22Rv1 (cell line): ENCODE measurements at regions not wholly inside any gene's neighbourhood (a gene's known extent, or its start where the extent isn't known, plus 50 kb on each side); places are given as distances from the start of the nearest gene placed in this dataset.
"Not testable (repeated sequence)": the region's sequence is repeated elsewhere in the genome, so short reads cannot be mapped to it uniquely, and the experiment has no call there.

ENCODE experiments used
- H3K27ac ChIP-seq: fragments of 450-650 bp; 2 replicates; pipeline ENCODE4 v1.5.1; 2017
- CTCF ChIP-seq: fragments of 450-650 bp; IDR thresholded peaks from 2 replicates; pipeline ENCODE4 v1.5.1; 2017; ENCODE audit warnings: mild to moderate bottlenecking
- ZFX ChIP-seq: fragments of 450-650 bp; IDR thresholded peaks from 2 replicates; pipeline ENCODE4 v1.6.1; 2017; ENCODE audit warnings: antibody characterized with exemption, borderline replicate concordance

GRCh38 chr20:40278673-40279072, 410.4 kb downstream of the MAFB start:
- no peak for TF ChIP-seq CTCF
- no peak for TF ChIP-seq ZFX
- no peak overlapping the region for H3K27ac ChIP-seq

- TF ChIP-seq ZFX, result no peak
- TF ChIP-seq CTCF, result no peak
- H3K27ac ChIP-seq, result no peak overlapping the region
Measured at GRCh38 chr20:40276301-40276700, 412.7 kb downstream of the MAFB start.

GRCh38 chr20:40275738-40276137, 413.3 kb downstream of the MAFB start:
- H3K27ac ChIP-seq, result no peak overlapping the region
- no peak for TF ChIP-seq CTCF
- TF ChIP-seq ZFX, result no peak

GRCh38 chr20:40274912-40275533, 414.0 kb downstream of the MAFB start:
- H3K27ac ChIP-seq, result no peak overlapping the region
- TF ChIP-seq CTCF (no peak), ZFX (no peak)

- H3K27ac ChIP-seq, result not testable (repeated sequence)
Measured at GRCh38 chr20:40269274-40269673, 419.8 kb downstream of the MAFB start.

- no peak overlapping the region for H3K27ac ChIP-seq
- TF ChIP-seq ZFX (no peak), CTCF (no peak)
Measured at GRCh38 chr20:40268321-40269075, 420.5 kb downstream of the MAFB start.

- TF ChIP-seq CTCF (peak; percentile 27; the same call in 1 of the 2 replicates), ZFX (no peak)
Measured at GRCh38 chr20:40265825-40266533, 423.1 kb downstream of the MAFB start.

More at GRCh38 chr20:40265825-40266533, 423.1 kb downstream of the MAFB start:
- H3K27ac ChIP-seq, result no peak overlapping the region
